IMR-90 (cell line): ENCODE measurements at regions not wholly inside any gene's neighbourhood (a gene's known extent, or its start where the extent isn't known, plus 50 kb on each side); places are given as distances from the start of the nearest gene placed in this dataset.

Experiments
- BHLHE40 ChIP-seq: fragments of 150-350 bp; IDR thresholded peaks from 2 replicates; pipeline ENCODE4 v1.6.1; 2016; ENCODE audit warnings: mild to moderate bottlenecking, low read depth, low read length
- CHD1 ChIP-seq: IDR thresholded peaks from 2 replicates; pipeline ENCODE4 v1.6.1; 2012; ENCODE audit warnings: low read depth, low read length, improper control_type of control experiment
- CTCF ChIP-seq: conservative IDR thresholded peaks from 2 replicates; pipeline ENCODE4 v1.5.1; 2012; ENCODE audit warnings: mild to moderate bottlenecking, low read depth, low read length, improper control_type of control experiment
- ELK1 ChIP-seq: fragments of 150-350 bp; IDR thresholded peaks from 2 replicates; pipeline ENCODE4 v1.6.1; 2016; ENCODE audit warnings: low read depth, mild to moderate bottlenecking, low read length, moderate library complexity, borderline replicate concordance
- POLR2A ChIP-seq: IDR thresholded peaks from 2 replicates; pipeline ENCODE4 v1.6.1; 2012; ENCODE audit warnings: mild to moderate bottlenecking, low read depth, low read length
- RFX5 ChIP-seq: IDR thresholded peaks from 2 replicates; pipeline ENCODE4 v1.8.0; 2012; ENCODE audit warnings: low read depth, mild to moderate bottlenecking, low read length, moderate library complexity
- USF2 ChIP-seq: fragments of 150-350 bp; IDR thresholded peaks from 2 replicates; pipeline ENCODE4 v1.6.1; 2017; ENCODE audit warnings: mild to moderate bottlenecking, antibody characterized with exemption, low read length, low read depth

- TF ChIP-seq RFX5: no peak
- no peak for TF ChIP-seq BHLHE40
- TF ChIP-seq CTCF: no peak
- no peak for TF ChIP-seq CHD1
- no peak for TF ChIP-seq USF2
- no peak for TF ChIP-seq POLR2A
- no peak for TF ChIP-seq ELK1
Measured at GRCh38 chr2:184067502-184067901, 530.8 kb upstream of the ZNF804A start.
